ENCODE measurements at regions not wholly inside any gene's neighbourhood (a gene's known extent, or its start where the extent isn't known, plus 50 kb on each side); places are given as distances from the start of the nearest gene placed in this dataset.

- Histone ChIP-seq H3K36me3 (ENCODE audit: control insufficient read depth in 5 of 5, insufficient read depth in 5 of 5, low read length in 5 of 5) (no peaks in the 10 kb centered on the region), H3K4me3 (ENCODE audit: low read depth in 1 of 5, low read length in 5 of 5) (no peak overlapping the region), H3K4me1 (ENCODE audit: control insufficient read depth in 5 of 5, insufficient read depth in 5 of 5, low read length in 5 of 5) (peaks cover 0 to 5% (median 0%) of the 10 kb centered on the region in 5 donors), H3K9me3 (ENCODE audit: control insufficient read depth in 5 of 5, low read length in 5 of 5) (peaks cover 3 to 12% (median 9%) of the 10 kb centered on the region in 5 donors), H3K27me3 (ENCODE audit: control insufficient read depth in 5 of 5, insufficient read depth in 4 of 5, low read length in 5 of 5) (no peaks in the 10 kb centered on the region), H3K9ac (ENCODE audit: low read length in 5 of 5) (no peak overlapping the region), H3K27ac (ENCODE audit: low read depth, low read length) (no peak overlapping the region)
These were observed 70.6 kb upstream of the HS3ST2 start for GRCh38 chr16:22743401-22743800.

- Histone ChIP-seq H3K27ac (ENCODE audit: low read depth, low read length) (no peak overlapping the region), H3K36me3 (ENCODE audit: control insufficient read depth in 5 of 5, insufficient read depth in 5 of 5, low read length in 5 of 5) (no peaks in the 10 kb centered on the region), H3K9ac (ENCODE audit: low read length in 5 of 5) (no peak overlapping the region)
These were observed 62.8 kb upstream of the HS3ST2 start for GRCh38 chr16:22751104-22751667.

GRCh38 chr16:22751685-22752084 lies 62.3 kb upstream of the HS3ST2 start:
- H3K9me3 ChIP-seq (ENCODE audit: control insufficient read depth in 5 of 5, low read length in 5 of 5): peaks cover 0 to 7% (median 0%) of the 10 kb centered on the region in 5 donors
- H3K36me3 ChIP-seq (ENCODE audit: control insufficient read depth in 5 of 5, insufficient read depth in 5 of 5, low read length in 5 of 5): no peaks in the 10 kb centered on the region
- no peaks in the 10 kb centered on the region for H3K4me1 ChIP-seq (ENCODE audit: control insufficient read depth in 5 of 5, insufficient read depth in 5 of 5, low read length in 5 of 5)
- H3K4me3 ChIP-seq (ENCODE audit: low read depth in 1 of 5, low read length in 5 of 5): no peak overlapping the region
- no peak overlapping the region for H3K9ac ChIP-seq (ENCODE audit: low read length in 5 of 5)
- no peaks in the 10 kb centered on the region for H3K27me3 ChIP-seq (ENCODE audit: control insufficient read depth in 5 of 5, insufficient read depth in 4 of 5, low read length in 5 of 5)
- H3K27ac ChIP-seq (ENCODE audit: low read depth, low read length): no peak overlapping the region

More at GRCh38 chr16:22751104-22751667, 62.8 kb upstream of the HS3ST2 start:
- peaks cover 0 to 11% (median 4%) of the 10 kb centered on the region in 5 donors for H3K9me3 ChIP-seq (ENCODE audit: control insufficient read depth in 5 of 5, low read length in 5 of 5)
- no peaks in the 10 kb centered on the region for H3K4me1 ChIP-seq (ENCODE audit: control insufficient read depth in 5 of 5, insufficient read depth in 5 of 5, low read length in 5 of 5)
- H3K27me3 ChIP-seq (ENCODE audit: control insufficient read depth in 5 of 5, insufficient read depth in 4 of 5, low read length in 5 of 5): no peaks in the 10 kb centered on the region
- H3K4me3 ChIP-seq (ENCODE audit: low read depth in 1 of 5, low read length in 5 of 5): no peak overlapping the region

GRCh38 chr16:22753451-22753850 lies 60.5 kb upstream of the HS3ST2 start:
- H3K9me3 ChIP-seq (ENCODE audit: control insufficient read depth in 5 of 5, low read length in 5 of 5): peaks cover 0 to 4% (median 0%) of the 10 kb centered on the region in 5 donors
- no peak overlapping the region for H3K4me3 ChIP-seq (ENCODE audit: low read depth in 1 of 5, low read length in 5 of 5)
- no peaks in the 10 kb centered on the region for H3K27me3 ChIP-seq (ENCODE audit: control insufficient read depth in 5 of 5, insufficient read depth in 4 of 5, low read length in 5 of 5)
- no peak overlapping the region for H3K27ac ChIP-seq (ENCODE audit: low read depth, low read length)
- no peaks in the 10 kb centered on the region for H3K36me3 ChIP-seq (ENCODE audit: control insufficient read depth in 5 of 5, insufficient read depth in 5 of 5, low read length in 5 of 5)
- H3K9ac ChIP-seq (ENCODE audit: low read length in 5 of 5): no peak overlapping the region
- no peaks in the 10 kb centered on the region for H3K4me1 ChIP-seq (ENCODE audit: control insufficient read depth in 5 of 5, insufficient read depth in 5 of 5, low read length in 5 of 5)

- H3K27ac ChIP-seq (ENCODE audit: low read depth, low read length): no peak overlapping the region
- no peak overlapping the region for H3K4me3 ChIP-seq (ENCODE audit: low read depth in 1 of 5, low read length in 5 of 5)
- H3K4me1 ChIP-seq (ENCODE audit: control insufficient read depth in 5 of 5, insufficient read depth in 5 of 5, low read length in 5 of 5): no peaks in the 10 kb centered on the region
- peaks cover 0 to 2% (median 0%) of the 10 kb centered on the region in 5 donors for H3K9me3 ChIP-seq (ENCODE audit: control insufficient read depth in 5 of 5, low read length in 5 of 5)
- no peaks in the 10 kb centered on the region for H3K27me3 ChIP-seq (ENCODE audit: control insufficient read depth in 5 of 5, insufficient read depth in 4 of 5, low read length in 5 of 5)
- no peak overlapping the region for H3K9ac ChIP-seq (ENCODE audit: low read length in 5 of 5)
- H3K36me3 ChIP-seq (ENCODE audit: control insufficient read depth in 5 of 5, insufficient read depth in 5 of 5, low read length in 5 of 5): no peaks in the 10 kb centered on the region
These were observed 59.4 kb upstream of the HS3ST2 start for GRCh38 chr16:22754577-22754976.

GRCh38 chr16:22757202-22757601 lies 56.8 kb upstream of the HS3ST2 start:
- Histone ChIP-seq H3K4me1 (ENCODE audit: control insufficient read depth in 5 of 5, insufficient read depth in 5 of 5, low read length in 5 of 5) (no peaks in the 10 kb centered on the region), H3K36me3 (ENCODE audit: control insufficient read depth in 5 of 5, insufficient read depth in 5 of 5, low read length in 5 of 5) (no peaks in the 10 kb centered on the region), H3K9me3 (ENCODE audit: control insufficient read depth in 5 of 5, low read length in 5 of 5) (no peaks in the 10 kb centered on the region), H3K27me3 (ENCODE audit: control insufficient read depth in 5 of 5, insufficient read depth in 4 of 5, low read length in 5 of 5) (no peaks in the 10 kb centered on the region), H3K9ac (ENCODE audit: low read length in 5 of 5) (no peak overlapping the region), H3K27ac (ENCODE audit: low read depth, low read length) (no peak overlapping the region), H3K4me3 (ENCODE audit: low read depth in 1 of 5, low read length in 5 of 5) (no peak overlapping the region)

GRCh38 chr16:22762486-22762885 lies 51.5 kb upstream of the HS3ST2 start:
- H3K9me3 ChIP-seq (ENCODE audit: control insufficient read depth in 5 of 5, low read length in 5 of 5): no peaks in the 10 kb centered on the region
- no peaks in the 10 kb centered on the region for H3K36me3 ChIP-seq (ENCODE audit: control insufficient read depth in 5 of 5, insufficient read depth in 5 of 5, low read length in 5 of 5)
- no peak overlapping the region for H3K4me3 ChIP-seq (ENCODE audit: low read depth in 1 of 5, low read length in 5 of 5)
- H3K4me1 ChIP-seq (ENCODE audit: control insufficient read depth in 5 of 5, insufficient read depth in 5 of 5, low read length in 5 of 5): no peaks in the 10 kb centered on the region
- H3K9ac ChIP-seq (ENCODE audit: low read length in 5 of 5): no peak overlapping the region
- H3K27ac ChIP-seq (ENCODE audit: low read depth, low read length): no peak overlapping the region
- no peaks in the 10 kb centered on the region for H3K27me3 ChIP-seq (ENCODE audit: control insufficient read depth in 5 of 5, insufficient read depth in 4 of 5, low read length in 5 of 5)

GRCh38 chr16:22763437-22764080 lies 50.4 kb upstream of the HS3ST2 start:
- no peak overlapping the region for H3K9ac ChIP-seq (ENCODE audit: low read length in 5 of 5)
- H3K4me1 ChIP-seq (ENCODE audit: control insufficient read depth in 5 of 5, insufficient read depth in 5 of 5, low read length in 5 of 5): no peaks in the 10 kb centered on the region
- no peaks in the 10 kb centered on the region for H3K27me3 ChIP-seq (ENCODE audit: control insufficient read depth in 5 of 5, insufficient read depth in 4 of 5, low read length in 5 of 5)
- H3K27ac ChIP-seq (ENCODE audit: low read depth, low read length): no peak overlapping the region
- H3K4me3 ChIP-seq (ENCODE audit: low read depth in 1 of 5, low read length in 5 of 5): no peak overlapping the region
- no peaks in the 10 kb centered on the region for H3K36me3 ChIP-seq (ENCODE audit: control insufficient read depth in 5 of 5, insufficient read depth in 5 of 5, low read length in 5 of 5)
- H3K9me3 ChIP-seq (ENCODE audit: control insufficient read depth in 5 of 5, low read length in 5 of 5): no peaks in the 10 kb centered on the region

All from subcutaneous abdominal adipose tissue (tissue), 5 donors.